IMR-90 (cell line): ENCODE measurements at regions not wholly inside any gene's neighbourhood (a gene's known extent, or its start where the extent isn't known, plus 50 kb on each side); places are given as distances from the start of the nearest gene placed in this dataset.

Experiments
- ATAC-seq: fragments of 200-7000 bp; cut with Tn5 transposase; 2 replicates; pipeline ENCODE4 v1.9.1; 2020; ENCODE audit warnings: low read depth, mild to moderate bottlenecking, moderate library complexity
- BruUV-seq: library from RNA; stranded (reverse); fragments of 400-500 nt; replicated peaks from 2 replicates; lab custom pipeline; 2021; lab: Mats Ljungman, UMichigan
- CTCF ChIA-PET: fragments of 300-600 bp; formaldehyde crosslinking; extraction: SDS; loops from one replicate; lab custom pipeline; 2021; ENCODE audit warnings: antibody characterized with exemption; lab: Yijun Ruan, JAX
- POLR2A ChIA-PET: fragments of 300-600 bp; sonication (Branson Sonifier 250); formaldehyde crosslinking; loops from one replicate; lab custom pipeline; 2022; ENCODE audit warnings: antibody characterized with exemption; ENCODE audit not compliant: unreplicated experiment; lab: Charles Lee
- DNase-seq: peaks from one replicate; pipeline ENCODE4 v3.0.0; 2013
- H2AFZ ChIP-seq: replicated peaks from 2 replicates; pipeline ENCODE3; 2013; ENCODE audit warnings: low read length, mild to moderate bottlenecking; ENCODE audit not compliant: poor library complexity
- H2AK5ac ChIP-seq: 2 replicates; pipeline ENCODE4 v1.6.1; 2013; ENCODE audit warnings: low read depth, low read length, inconsistent platforms
- H2AK9ac ChIP-seq: replicated peaks from 2 replicates; pipeline ENCODE3; 2013; ENCODE audit warnings: mild to moderate bottlenecking, low read depth, low read length, moderate library complexity; ENCODE audit not compliant: poor library complexity
- H2BK120ac ChIP-seq: 2 replicates; pipeline ENCODE4 v1.6.1; 2013; ENCODE audit warnings: low read depth, low read length, inconsistent platforms
- H2BK15ac ChIP-seq: 3 replicates; pipeline ENCODE4 v1.6.1; 2013; ENCODE audit warnings: low read depth, low read length, inconsistent platforms
- H2BK20ac ChIP-seq: 2 replicates; pipeline ENCODE4 v1.6.1; 2013; ENCODE audit warnings: low read depth, mild to moderate bottlenecking, inconsistent platforms, low read length, moderate library complexity
- H2BK5ac ChIP-seq: 2 replicates; pipeline ENCODE4 v1.6.1; 2013; ENCODE audit warnings: mild to moderate bottlenecking, low read depth, low read length, inconsistent platforms; ENCODE audit not compliant: poor library complexity, severe bottlenecking
- H3K14ac ChIP-seq: replicated peaks from 2 replicates; pipeline ENCODE4 v1.6.1; 2013; ENCODE audit warnings: low read depth, low read length, inconsistent platforms
- H3K18ac ChIP-seq: 2 replicates; pipeline ENCODE4 v1.6.1; 2013; ENCODE audit warnings: low read depth, low read length, control low read depth
- H3K23ac ChIP-seq: 2 replicates; pipeline ENCODE4 v1.6.1; 2013; ENCODE audit warnings: low read depth, low read length, inconsistent platforms
- H3K27ac ChIP-seq: 2 replicates; pipeline ENCODE4 v1.5.1; 2013; ENCODE audit warnings: mild to moderate bottlenecking, control low read depth, low read length; ENCODE audit not compliant: insufficient read depth
- H3K27me3 ChIP-seq: 2 replicates; pipeline ENCODE4 v1.6.1; 2013; ENCODE audit warnings: low read length; ENCODE audit not compliant: control insufficient read depth, insufficient read depth
- H3K36me3 ChIP-seq: 2 replicates; pipeline ENCODE4 v1.6.1; 2013; ENCODE audit warnings: low read length, mixed read lengths; ENCODE audit not compliant: control insufficient read depth, insufficient read depth
- H3K4ac ChIP-seq: 2 replicates; pipeline ENCODE4 v1.6.1; 2013; ENCODE audit warnings: low read depth, low read length, inconsistent platforms
- H3K4me1 ChIP-seq: 2 replicates; pipeline ENCODE4 v1.6.1; 2013; ENCODE audit warnings: low read length, mixed read lengths; ENCODE audit not compliant: control insufficient read depth, insufficient read depth
- H3K4me2 ChIP-seq: 2 replicates; pipeline ENCODE4 v1.6.1; 2013; ENCODE audit warnings: low read depth, mild to moderate bottlenecking, control low read depth, low read length, moderate library complexity
- H3K4me3 ChIP-seq: 2 replicates; pipeline ENCODE4 v1.5.1; 2013; ENCODE audit warnings: low read depth, mild to moderate bottlenecking, control low read depth, low read length, moderate library complexity; ENCODE audit not compliant: insufficient read depth
- H3K56ac ChIP-seq: 2 replicates; pipeline ENCODE4 v1.6.1; 2013; ENCODE audit warnings: low read length, inconsistent platforms; ENCODE audit not compliant: insufficient read depth; ENCODE audit errors: extremely low read depth
- H3K79me1 ChIP-seq, 2 experiments: 2 replicates each; pipeline ENCODE4 v1.6.1; 2013; ENCODE audit warnings: low read length in 2 of 2, inconsistent platforms in 1 of 2, low read depth in 1 of 2
- H3K9ac ChIP-seq: 2 replicates; pipeline ENCODE4 v1.6.1; 2013; ENCODE audit warnings: low read depth, low read length, control low read depth
- H3K9me1 ChIP-seq: 2 replicates; pipeline ENCODE4 v1.6.1; 2013; ENCODE audit warnings: low read length, inconsistent platforms; ENCODE audit not compliant: insufficient read depth
- H3K9me3 ChIP-seq: 2 replicates; pipeline ENCODE4 v1.6.1; 2013; ENCODE audit warnings: low read length; ENCODE audit not compliant: control insufficient read depth, insufficient read depth
- H4K20me1 ChIP-seq: 2 replicates; pipeline ENCODE4 v1.6.1; 2013; ENCODE audit warnings: low read length, inconsistent platforms; ENCODE audit not compliant: insufficient read depth
- H4K5ac ChIP-seq: 2 replicates; pipeline ENCODE4 v1.6.1; 2013; ENCODE audit warnings: mild to moderate bottlenecking, low read depth, low read length, control low read depth
- H4K8ac ChIP-seq, 2 experiments: 2 replicates each; pipeline ENCODE4 v1.6.1; 2013; ENCODE audit warnings: low read depth in 2 of 2, low read length in 2 of 2, control low read depth in 1 of 2, inconsistent platforms in 1 of 2
- H4K91ac ChIP-seq: 2 replicates; pipeline ENCODE4 v1.6.1; 2013; ENCODE audit warnings: low read depth, low read length, inconsistent platforms; ENCODE audit not compliant: insufficient read depth
- BHLHE40 ChIP-seq: fragments of 150-350 bp; IDR thresholded peaks from 2 replicates; pipeline ENCODE4 v1.6.1; 2016; ENCODE audit warnings: mild to moderate bottlenecking, low read depth, low read length
- FOS ChIP-seq: fragments of 150-350 bp; IDR thresholded peaks from 2 replicates; pipeline ENCODE4 v1.6.1; 2016; ENCODE audit warnings: low read depth, low read length
- MAFK ChIP-seq: IDR thresholded peaks from 2 replicates; pipeline ENCODE4 v1.6.1; 2012; ENCODE audit warnings: low read depth, low read length, improper control_type of control experiment
- MAZ ChIP-seq: IDR thresholded peaks from 2 replicates; pipeline ENCODE4 v1.6.1; 2012; ENCODE audit warnings: low read depth, mild to moderate bottlenecking, low read length, improper control_type of control experiment, moderate library complexity, borderline replicate concordance
- NFE2L2 ChIP-seq: fragments of 150-350 bp; IDR thresholded peaks from 2 replicates; pipeline ENCODE4 v1.6.1; 2016; ENCODE audit warnings: low read depth, mild to moderate bottlenecking, low read length
- POLR2A ChIP-seq: IDR thresholded peaks from 2 replicates; pipeline ENCODE4 v1.6.1; 2012; ENCODE audit warnings: mild to moderate bottlenecking, low read depth, low read length
- RAD21 ChIP-seq: IDR thresholded peaks from 2 replicates; pipeline ENCODE4 v1.6.1; 2012; ENCODE audit warnings: low read length, improper control_type of control experiment
- RCOR1 ChIP-seq: IDR thresholded peaks from 2 replicates; pipeline ENCODE4 v1.6.1; 2012; ENCODE audit warnings: mild to moderate bottlenecking, low read length, improper control_type of control experiment; ENCODE audit not compliant: insufficient replicate concordance
- RFX5 ChIP-seq: IDR thresholded peaks from 2 replicates; pipeline ENCODE4 v1.8.0; 2012; ENCODE audit warnings: low read depth, mild to moderate bottlenecking, low read length, moderate library complexity
- SMC3 ChIP-seq: fragments of 150-350 bp; IDR thresholded peaks from 2 replicates; pipeline ENCODE4 v1.6.1; 2016; ENCODE audit warnings: low read depth, mild to moderate bottlenecking, antibody characterized with exemption, low read length, moderate library complexity
- WGBS, 2 experiments: methylation state at CpG; one replicate each; pipeline versions ENCODE4 v1.1.5 to v1.1.7; 2013; ENCODE audit warnings: missing lambda C conversion rate in 2 of 2; ENCODE audit not compliant: insufficient read length in 1 of 2; ENCODE audit errors: extremely low coverage in 2 of 2; 5-methylcytosine and 5-hydroxymethylcytosine counted together
- dilution Hi-C: fragments of 300-500 bp; cut with HindIII; formaldehyde crosslinking; loops from one replicate; pipeline ENCODE4 v1.14.3; 2018; ENCODE audit warnings: low sequenced_read_pairs; ENCODE audit not compliant: unreplicated experiment
- in situ Hi-C: fragments of 300-500 bp; cut with MboI; formaldehyde crosslinking; loops from 3 replicates; pipeline ENCODE4 v1.14.3; 2019; ENCODE audit warnings: low sequenced_read_pairs, inconsistent platforms, mixed read lengths
- intact Hi-C: fragments of 100-400 bp; cut with micrococcal nuclease; formaldehyde crosslinking; loops from 2 replicates; pipeline ENCODE4 v1.10.0; 2022
- TF ChIP-seq, protein P1 (sequence below): conservative IDR thresholded peaks from 2 replicates; pipeline ENCODE4 v1.5.1; 2012; ENCODE audit warnings: mild to moderate bottlenecking, low read depth, low read length, improper control_type of control experiment
- TF ChIP-seq, protein P2 (sequence below): fragments of 150-350 bp; IDR thresholded peaks from 2 replicates; pipeline ENCODE4 v1.6.1; 2016; ENCODE audit warnings: low read depth, mild to moderate bottlenecking, low read length, moderate library complexity, borderline replicate concordance
- TF ChIP-seq, protein P3 (sequence below): fragments of 150-350 bp; IDR thresholded peaks from 2 replicates; pipeline ENCODE4 v1.6.1; 2017; ENCODE audit warnings: mild to moderate bottlenecking, antibody characterized with exemption, low read length, low read depth

DNA sequence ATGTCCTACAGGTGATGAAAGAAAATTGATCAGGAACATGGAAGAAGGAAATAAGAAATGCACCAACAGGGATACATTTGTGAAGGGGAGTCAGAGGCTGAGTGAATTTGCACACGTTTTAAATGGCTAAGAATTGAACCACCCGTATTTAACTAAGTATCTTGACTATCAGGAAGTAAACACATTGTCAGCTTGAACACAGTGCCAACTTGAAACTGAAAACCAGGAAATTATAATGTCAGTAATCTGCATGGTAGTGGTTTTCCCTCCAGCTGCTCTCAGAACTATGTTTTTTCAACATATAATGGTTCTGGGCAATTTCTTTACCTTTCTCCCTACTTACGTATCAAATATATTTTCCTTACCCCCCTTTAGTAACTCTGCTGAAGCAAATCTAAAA, 366.5 kb upstream of the POU3F2 start:
- H3K23ac ChIP-seq, result no peak overlapping the region
- dilution Hi-C loops (no loop called here), in situ Hi-C loops (no loop called here), intact Hi-C loops (no loop called here)
- H3K27me3 ChIP-seq, result no peaks in the 10 kb centered on the region
- no peaks in the 10 kb centered on the region for H3K36me3 ChIP-seq
- H3K56ac ChIP-seq, result no peak overlapping the region
- H3K14ac ChIP-seq, result no peak overlapping the region
- peaks cover 5% of the 10 kb centered on the region for H3K9me3 ChIP-seq
- no peak for DNase-seq
- no peak overlapping the region for H2AK9ac ChIP-seq
- ATAC-seq, result no peak
- no peak overlapping the region for H2BK120ac ChIP-seq
- POLR2A ChIA-PET, result no interaction called here
- H2BK15ac ChIP-seq, result no peak overlapping the region
- H2BK20ac ChIP-seq, result no peak overlapping the region
- H3K4ac ChIP-seq, result no peak overlapping the region
- CTCF ChIA-PET, result no interaction called here
- WGBS, 2 experiments, result no CpG with 5 or more reads among the region's 3 CpGs
- H2BK5ac ChIP-seq, result no peak overlapping the region
- no peaks in the 10 kb centered on the region for H3K4me1 ChIP-seq
- no peak overlapping the region for H3K18ac ChIP-seq
- H4K20me1 ChIP-seq, result no peaks in the 10 kb centered on the region
- no peak overlapping the region for H2AFZ ChIP-seq
- no peak overlapping the region for H4K5ac ChIP-seq
- H3K9ac ChIP-seq, result no peak overlapping the region
- H4K8ac ChIP-seq, result no peak overlapping the region
- no peak overlapping the region for H4K91ac ChIP-seq
- BruUV-seq, result no TSS peak
- no peak overlapping the region for H3K4me3 ChIP-seq
- no peaks in the 10 kb centered on the region for H3K79me1 ChIP-seq
- H3K27ac ChIP-seq, result no peak overlapping the region
- no peaks in the 10 kb centered on the region for H3K9me1 ChIP-seq
- no peak overlapping the region for H3K4me2 ChIP-seq
- no peak overlapping the region for H2AK5ac ChIP-seq
- TF ChIP-seq, protein P1, sequence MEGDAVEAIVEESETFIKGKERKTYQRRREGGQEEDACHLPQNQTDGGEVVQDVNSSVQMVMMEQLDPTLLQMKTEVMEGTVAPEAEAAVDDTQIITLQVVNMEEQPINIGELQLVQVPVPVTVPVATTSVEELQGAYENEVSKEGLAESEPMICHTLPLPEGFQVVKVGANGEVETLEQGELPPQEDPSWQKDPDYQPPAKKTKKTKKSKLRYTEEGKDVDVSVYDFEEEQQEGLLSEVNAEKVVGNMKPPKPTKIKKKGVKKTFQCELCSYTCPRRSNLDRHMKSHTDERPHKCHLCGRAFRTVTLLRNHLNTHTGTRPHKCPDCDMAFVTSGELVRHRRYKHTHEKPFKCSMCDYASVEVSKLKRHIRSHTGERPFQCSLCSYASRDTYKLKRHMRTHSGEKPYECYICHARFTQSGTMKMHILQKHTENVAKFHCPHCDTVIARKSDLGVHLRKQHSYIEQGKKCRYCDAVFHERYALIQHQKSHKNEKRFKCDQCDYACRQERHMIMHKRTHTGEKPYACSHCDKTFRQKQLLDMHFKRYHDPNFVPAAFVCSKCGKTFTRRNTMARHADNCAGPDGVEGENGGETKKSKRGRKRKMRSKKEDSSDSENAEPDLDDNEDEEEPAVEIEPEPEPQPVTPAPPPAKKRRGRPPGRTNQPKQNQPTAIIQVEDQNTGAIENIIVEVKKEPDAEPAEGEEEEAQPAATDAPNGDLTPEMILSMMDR, result no peak
- TF ChIP-seq POLR2A (no peak), RCOR1 (no peak), FOS (no peak), RAD21 (no peak), NFE2L2 (no peak), SMC3 (no peak), MAFK (no peak), RFX5 (no peak), MAZ (no peak), BHLHE40 (no peak)
- TF ChIP-seq, protein P2, sequence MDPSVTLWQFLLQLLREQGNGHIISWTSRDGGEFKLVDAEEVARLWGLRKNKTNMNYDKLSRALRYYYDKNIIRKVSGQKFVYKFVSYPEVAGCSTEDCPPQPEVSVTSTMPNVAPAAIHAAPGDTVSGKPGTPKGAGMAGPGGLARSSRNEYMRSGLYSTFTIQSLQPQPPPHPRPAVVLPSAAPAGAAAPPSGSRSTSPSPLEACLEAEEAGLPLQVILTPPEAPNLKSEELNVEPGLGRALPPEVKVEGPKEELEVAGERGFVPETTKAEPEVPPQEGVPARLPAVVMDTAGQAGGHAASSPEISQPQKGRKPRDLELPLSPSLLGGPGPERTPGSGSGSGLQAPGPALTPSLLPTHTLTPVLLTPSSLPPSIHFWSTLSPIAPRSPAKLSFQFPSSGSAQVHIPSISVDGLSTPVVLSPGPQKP, result no peak
- TF ChIP-seq, protein P3, sequence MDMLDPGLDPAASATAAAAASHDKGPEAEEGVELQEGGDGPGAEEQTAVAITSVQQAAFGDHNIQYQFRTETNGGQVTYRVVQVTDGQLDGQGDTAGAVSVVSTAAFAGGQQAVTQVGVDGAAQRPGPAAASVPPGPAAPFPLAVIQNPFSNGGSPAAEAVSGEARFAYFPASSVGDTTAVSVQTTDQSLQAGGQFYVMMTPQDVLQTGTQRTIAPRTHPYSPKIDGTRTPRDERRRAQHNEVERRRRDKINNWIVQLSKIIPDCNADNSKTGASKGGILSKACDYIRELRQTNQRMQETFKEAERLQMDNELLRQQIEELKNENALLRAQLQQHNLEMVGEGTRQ, result no peak
